GM23248 (cell line): ENCODE measurements at regions not wholly inside any gene's neighbourhood (a gene's known extent, or its start where the extent isn't known, plus 50 kb on each side); places are given as distances from the start of the nearest gene placed in this dataset.

Experiments
- DNase-seq: peaks from one replicate; pipeline ENCODE4 v3.0.0-alpha.2; 2015
- H2AFZ ChIP-seq: fragments of 200-600 bp; sonication (generic); 2 replicates; pipeline ENCODE4 v1.6.1; 2016; ENCODE audit warnings: antibody characterized with exemption
- H3F3A ChIP-seq: fragments of 200-600 bp; sonication (generic); 2 replicates; pipeline ENCODE4 v1.6.1; 2016; ENCODE audit warnings: mild to moderate bottlenecking, antibody characterized with exemption, mixed run types; ENCODE audit not compliant: insufficient read depth
- H3K27ac ChIP-seq: fragments of 200-600 bp; sonication (generic); 2 replicates; pipeline ENCODE4 v1.5.1; 2016; ENCODE audit warnings: mild to moderate bottlenecking
- H3K27me3 ChIP-seq: fragments of 200-600 bp; sonication (generic); replicated peaks from 2 replicates; pipeline ENCODE4 v1.6.1; 2016; ENCODE audit warnings: mild to moderate bottlenecking; ENCODE audit not compliant: insufficient read depth
- H3K36me3 ChIP-seq: fragments of 200-600 bp; sonication (generic); 2 replicates; pipeline ENCODE4 v1.6.1; 2016; ENCODE audit warnings: low read depth, mild to moderate bottlenecking
- H3K4me1 ChIP-seq: fragments of 200-600 bp; sonication (generic); 2 replicates; pipeline ENCODE4 v1.6.1; 2016; ENCODE audit warnings: mild to moderate bottlenecking; ENCODE audit not compliant: insufficient read depth
- H3K4me2 ChIP-seq: fragments of 200-600 bp; sonication (generic); one replicate; pipeline ENCODE4 v1.6.1; 2016; ENCODE audit warnings: mild to moderate bottlenecking; ENCODE audit not compliant: unreplicated experiment
- H3K4me3 ChIP-seq: fragments of 200-600 bp; sonication (generic); 2 replicates; pipeline ENCODE4 v1.5.1; 2016; ENCODE audit warnings: mild to moderate bottlenecking
- H3K79me2 ChIP-seq: fragments of 200-600 bp; sonication (generic); 2 replicates; pipeline ENCODE4 v1.6.1; 2016; ENCODE audit warnings: mild to moderate bottlenecking; ENCODE audit not compliant: insufficient read depth
- H3K9ac ChIP-seq: fragments of 200-600 bp; sonication (generic); 2 replicates; pipeline ENCODE4 v1.6.1; 2016; ENCODE audit warnings: mild to moderate bottlenecking
- H3K9me2 ChIP-seq: fragments of 200-600 bp; sonication (generic); 2 replicates; pipeline ENCODE4 v1.6.1; 2016; ENCODE audit warnings: mixed run types, mild to moderate bottlenecking, moderate library complexity; ENCODE audit not compliant: insufficient read depth
- H3K9me3 ChIP-seq: fragments of 200-600 bp; sonication (generic); one replicate; pipeline ENCODE4 v1.6.1; 2017; ENCODE audit warnings: low read depth
- H4K20me1 ChIP-seq: fragments of 200-600 bp; sonication (generic); 2 replicates; pipeline ENCODE4 v1.6.0; 2016; ENCODE audit not compliant: insufficient read depth
- EZH2 ChIP-seq: fragments of 200-600 bp; sonication (generic); IDR thresholded peaks from 2 replicates; pipeline ENCODE4 v1.6.1; 2018; ENCODE audit warnings: antibody characterized with exemption, mild to moderate bottlenecking; ENCODE audit not compliant: insufficient read depth, poor library complexity, severe bottlenecking
- EZH2phosphoT487 ChIP-seq: fragments of 200-600 bp; sonication (generic); IDR thresholded peaks from 2 replicates; pipeline ENCODE4 v1.6.1; 2018; ENCODE audit warnings: antibody characterized with exemption, moderate library complexity, mild to moderate bottlenecking, low read depth; ENCODE audit not compliant: insufficient read depth
- WGBS, 2 experiments: methylation state at CpG; one replicate each; pipeline ENCODE4 v1.1.6; 2015 to 2017; ENCODE audit warnings: low lambda C conversion rate in 2 of 2, low coverage in 1 of 2; ENCODE audit errors: missing lambda C conversion rate in 2 of 2; 5-methylcytosine and 5-hydroxymethylcytosine counted together
- in situ Hi-C: fragments of 300-500 bp; cut with MboI; formaldehyde crosslinking; loops from 2 replicates; pipeline ENCODE4 v1.15.0; 2020

DNA sequence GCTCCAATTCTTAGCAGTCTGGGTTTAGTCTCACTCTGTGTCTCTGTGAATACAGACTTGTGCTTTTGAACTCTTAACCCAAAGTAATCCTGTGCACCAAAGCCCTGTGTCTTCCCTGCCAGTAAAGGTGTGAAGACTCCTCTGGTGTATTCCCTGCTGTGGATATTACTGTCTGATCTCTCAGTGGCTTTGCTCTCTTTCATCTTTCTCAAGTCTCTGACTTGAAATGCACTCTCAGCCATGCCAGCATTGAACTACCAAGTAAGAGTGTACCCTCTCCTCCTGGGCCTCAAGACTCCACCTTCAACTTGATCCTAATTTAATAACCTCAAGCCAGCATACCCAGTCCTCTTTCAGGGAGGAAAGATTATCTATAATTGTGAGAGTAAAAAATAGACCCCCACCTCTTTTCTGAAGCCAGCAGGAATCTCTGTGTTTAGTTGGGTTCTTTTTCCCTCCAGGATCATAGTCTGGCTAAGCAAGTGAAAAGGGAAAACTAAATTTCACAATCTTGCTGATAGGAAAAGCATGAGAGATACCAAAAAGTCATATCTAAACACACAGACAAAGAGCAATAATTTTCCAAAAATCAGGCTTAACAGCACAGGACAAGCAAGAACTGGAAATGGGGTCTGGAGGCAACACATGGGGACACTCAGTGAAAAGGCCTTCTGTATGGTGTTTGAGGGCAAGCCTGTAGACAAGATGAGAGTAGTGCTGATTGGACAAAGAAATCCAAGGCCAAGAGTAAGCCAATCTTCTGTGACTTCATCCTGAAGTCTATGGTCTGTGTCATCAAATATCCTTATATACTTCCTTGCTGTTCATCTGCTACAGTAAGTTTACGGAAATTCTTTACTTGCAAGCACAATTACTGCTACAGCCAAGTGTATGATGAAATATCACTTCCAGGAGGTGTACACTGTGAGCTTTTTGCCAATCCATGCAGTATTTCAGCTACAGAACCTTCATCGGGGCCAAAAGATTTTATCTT is 296.1 kb upstream of the TGFBR2 start:
- TF ChIP-seq EZH2, result no peak
- no peak for TF ChIP-seq EZH2phosphoT487
- Histone ChIP-seq H3K27ac (no peak overlapping the region), H3K9me3 (no peaks in the 10 kb centered on the region), H3K36me3 (no peaks in the 10 kb centered on the region), H3K27me3 (no peaks in the 10 kb centered on the region), H2AFZ (no peak overlapping the region), H3K9ac (no peak overlapping the region), H3F3A (peaks cover 42% of the 10 kb centered on the region), H3K9me2 (no peaks in the 10 kb centered on the region), H4K20me1 (no peaks in the 10 kb centered on the region), H3K4me1 (peaks cover 35% of the 10 kb centered on the region), H3K4me3 (no peak overlapping the region), H3K4me2 (no peak overlapping the region), H3K79me2 (no peaks in the 10 kb centered on the region)
- WGBS, 2 experiments, result 96 to 100% methylated on average over 2 of the region's 2 CpGs
- peak; percentile 10 for DNase-seq
- in situ Hi-C loops, result no loop called here

DNA sequence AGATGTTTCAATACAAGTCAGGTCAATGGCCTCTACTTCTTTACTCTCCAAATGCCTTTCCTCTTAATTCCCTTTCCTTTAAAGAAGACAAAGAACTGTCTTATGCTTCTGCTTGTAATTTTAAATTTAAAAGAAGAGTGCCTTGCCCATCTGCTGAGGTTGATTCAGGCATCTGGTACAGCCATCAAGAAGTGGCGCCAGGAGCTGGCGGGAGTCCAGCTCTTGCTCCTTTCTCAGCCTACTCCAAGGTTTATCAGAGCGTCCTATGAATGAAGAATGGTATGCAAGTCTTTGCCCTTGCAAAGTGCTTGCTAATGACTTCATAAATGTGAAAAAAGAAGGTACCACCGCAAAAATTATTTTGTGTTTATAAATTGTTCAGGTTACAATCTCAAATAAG is 294.6 kb upstream of the TGFBR2 start:
- Histone ChIP-seq H3K4me3 (no peak overlapping the region), H3K27me3 (no peaks in the 10 kb centered on the region), H3K27ac (no peak overlapping the region), H3K4me1 (peaks cover 47% of the 10 kb centered on the region), H4K20me1 (no peaks in the 10 kb centered on the region), H2AFZ (no peak overlapping the region), H3K36me3 (no peaks in the 10 kb centered on the region), H3K9ac (no peak overlapping the region), H3K9me2 (no peaks in the 10 kb centered on the region), H3F3A (peaks cover 52% of the 10 kb centered on the region), H3K79me2 (no peaks in the 10 kb centered on the region), H3K4me2 (no peak overlapping the region), H3K9me3 (no peaks in the 10 kb centered on the region)
- DNase-seq, result no peak
- TF ChIP-seq EZH2 (no peak), EZH2phosphoT487 (no peak)
- 57 to 78% methylated on average over 4 of the region's 4 CpGs for WGBS, 2 experiments
- in situ Hi-C loops, result no loop called here

DNA sequence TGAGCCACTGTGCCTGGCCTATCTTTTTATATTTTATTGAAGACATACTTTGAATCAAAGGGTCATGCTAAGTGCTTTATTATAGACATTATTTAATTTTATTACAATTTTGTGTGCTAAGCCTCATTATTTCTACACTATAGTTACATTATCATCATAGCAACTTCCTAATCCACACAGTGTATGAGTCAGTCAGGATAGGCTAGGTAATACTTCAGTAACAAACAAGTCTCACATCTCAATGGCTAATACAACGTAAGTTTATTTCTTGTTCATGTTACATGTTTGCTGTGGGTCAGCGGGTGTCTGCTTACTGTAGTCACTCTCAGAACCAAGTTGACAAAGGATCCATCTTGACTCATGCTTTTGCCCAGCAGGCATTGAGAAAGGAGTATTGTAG is 292.6 kb upstream of the TGFBR2 start:
- Histone ChIP-seq H3K9me2 (no peaks in the 10 kb centered on the region), H3K79me2 (no peaks in the 10 kb centered on the region), H3K4me2 (no peak overlapping the region), H2AFZ (no peak overlapping the region), H3K9ac (no peak overlapping the region), H3K27me3 (no peaks in the 10 kb centered on the region), H4K20me1 (no peaks in the 10 kb centered on the region), H3K4me3 (no peak overlapping the region), H3K4me1 (peaks cover 30% of the 10 kb centered on the region), H3K9me3 (no peaks in the 10 kb centered on the region), H3K27ac (no peak overlapping the region), H3F3A (peaks cover 31% of the 10 kb centered on the region), H3K36me3 (no peaks in the 10 kb centered on the region)
- TF ChIP-seq EZH2, result no peak
- no peak for TF ChIP-seq EZH2phosphoT487
- in situ Hi-C loops, result no loop called here
- DNase-seq, result no peak
- WGBS, 2 experiments, result 98 to 100% methylated on average over 2 of the region's 2 CpGs

DNA sequence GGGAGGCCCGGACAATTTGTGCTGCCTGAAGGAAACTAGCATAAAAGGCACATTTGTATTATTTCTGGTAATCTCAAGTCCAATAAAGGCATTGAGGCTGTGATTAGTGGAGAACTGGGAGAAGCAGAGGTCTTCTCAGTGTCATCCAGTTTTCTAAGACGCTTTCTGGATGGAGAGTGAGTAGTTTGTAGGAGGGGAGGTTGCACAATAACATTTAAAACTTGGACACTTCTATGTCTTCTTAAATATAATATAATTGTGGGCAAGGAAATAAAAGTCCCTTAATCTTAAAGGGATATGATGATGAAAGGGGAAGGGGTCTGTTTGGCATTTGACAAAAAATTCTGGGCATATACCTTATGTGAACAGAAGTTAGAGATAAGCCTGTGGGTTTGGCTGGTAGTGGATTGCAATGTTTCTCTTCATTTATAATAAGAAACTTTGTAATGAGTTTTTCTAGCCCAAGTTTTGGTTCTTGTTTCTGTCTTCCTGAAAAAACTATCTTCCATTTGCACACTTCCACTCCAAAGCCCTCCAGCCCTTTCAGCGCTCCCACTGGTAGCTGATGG is 291.6 kb upstream of the TGFBR2 start:
- Histone ChIP-seq H3K27me3 (no peaks in the 10 kb centered on the region), H3K4me2 (peak overlapping the region; percentile 47), H3K27ac (peak overlapping the region; percentile 66), H3K4me3 (no peak overlapping the region), H3K79me2 (no peaks in the 10 kb centered on the region), H3F3A (peaks cover 28% of the 10 kb centered on the region), H3K36me3 (no peaks in the 10 kb centered on the region), H4K20me1 (no peaks in the 10 kb centered on the region), H3K9me3 (no peaks in the 10 kb centered on the region), H2AFZ (peak overlapping the region; percentile 50; the same call in 1 of the 2 replicates), H3K4me1 (peaks cover 36% of the 10 kb centered on the region), H3K9me2 (no peaks in the 10 kb centered on the region), H3K9ac (0 out of 2 replicates have a peak overlapping the region, but pooled peaks have one; percentile 21)
- TF ChIP-seq EZH2phosphoT487, result no peak
- TF ChIP-seq EZH2, result no peak
- 60 to 66% methylated on average over 3 of the region's 3 CpGs for WGBS, 2 experiments
- in situ Hi-C loops, result no loop called here
- DNase-seq, result peak; percentile 47
